ENCODE measurements at regions not wholly inside any gene's neighbourhood (a gene's known extent, or its start where the extent isn't known, plus 50 kb on each side); places are given as distances from the start of the nearest gene placed in this dataset.

- no peak for DNase-seq
These were observed 421.4 kb upstream of the RGPD4 start for GRCh38 chr2:107405261-107405660.

GRCh38 chr2:107407017-107407416 lies 419.7 kb upstream of the RGPD4 start:
- DNase-seq: no peak

- DNase-seq: no peak
These were observed 418.7 kb upstream of the RGPD4 start for GRCh38 chr2:107407974-107408373.

- DNase-seq: peak; percentile 63
These were observed 415.4 kb upstream of the RGPD4 start for GRCh38 chr2:107411267-107411666.

GRCh38 chr2:107412209-107412904 lies 414.3 kb upstream of the RGPD4 start:
- DNase-seq: no peak

GRCh38 chr2:107412981-107413380 lies 413.7 kb upstream of the RGPD4 start:
- no peak for DNase-seq

- no peak for DNase-seq
These were observed 412.3 kb upstream of the RGPD4 start for GRCh38 chr2:107414376-107414775.

- no peak for DNase-seq
These were observed 408.0 kb upstream of the RGPD4 start for GRCh38 chr2:107418708-107419107.

- DNase-seq: no peak
These were observed 407.5 kb upstream of the RGPD4 start for GRCh38 chr2:107419191-107419590.

GRCh38 chr2:107428781-107429180 lies 397.9 kb upstream of the RGPD4 start:
- no peak for DNase-seq

- DNase-seq: no peak
These were observed 396.7 kb upstream of the RGPD4 start for GRCh38 chr2:107430006-107430405.

- DNase-seq: no peak
These were observed 396.0 kb upstream of the RGPD4 start for GRCh38 chr2:107430596-107431266.

- no peak for DNase-seq
These were observed 390.4 kb upstream of the RGPD4 start for GRCh38 chr2:107436281-107436680.

- no peak for DNase-seq
These were observed 389.4 kb upstream of the RGPD4 start for GRCh38 chr2:107437265-107437664.

GRCh38 chr2:107437807-107438206 lies 388.9 kb upstream of the RGPD4 start:
- DNase-seq: no peak

- DNase-seq: no peak
These were observed 378.5 kb upstream of the RGPD4 start for GRCh38 chr2:107448160-107448559.

- no peak for DNase-seq
These were observed 365.4 kb upstream of the RGPD4 start for GRCh38 chr2:107461301-107461700.

- no peak for DNase-seq
These were observed 364.5 kb upstream of the RGPD4 start for GRCh38 chr2:107462181-107462580.

- no peak for DNase-seq
These were observed 360.5 kb upstream of the RGPD4 start for GRCh38 chr2:107466241-107466640.

- no peak for DNase-seq
These were observed 359.5 kb upstream of the RGPD4 start for GRCh38 chr2:107466984-107467773.

GRCh38 chr2:107469437-107469995 lies 357.2 kb upstream of the RGPD4 start:
- DNase-seq: no peak

- no peak for DNase-seq
These were observed 353.5 kb upstream of the RGPD4 start for GRCh38 chr2:107473150-107473549.

GRCh38 chr2:107475859-107476258 lies 350.8 kb upstream of the RGPD4 start:
- no peak for DNase-seq

GRCh38 chr2:107502539-107502938 lies 324.2 kb upstream of the RGPD4 start:
- no peak for DNase-seq
